GM10266 (cell line): ENCODE measurements at regions not wholly inside any gene's neighbourhood (a gene's known extent, or its start where the extent isn't known, plus 50 kb on each side); places are given as distances from the start of the nearest gene placed in this dataset.

Experiments used
- DNase-seq: peaks from one replicate; pipeline ENCODE4 v3.0.0; 2012; ENCODE audit errors: extremely low spot score
- TF ChIP-seq, protein P1 (sequence below): IDR thresholded peaks from 2 replicates; pipeline ENCODE4 v1.5.1; 2012; ENCODE audit warnings: mild to moderate bottlenecking, low read depth; ENCODE audit not compliant: control insufficient read depth, insufficient read depth; ENCODE audit errors: missing control alignments

DNA sequence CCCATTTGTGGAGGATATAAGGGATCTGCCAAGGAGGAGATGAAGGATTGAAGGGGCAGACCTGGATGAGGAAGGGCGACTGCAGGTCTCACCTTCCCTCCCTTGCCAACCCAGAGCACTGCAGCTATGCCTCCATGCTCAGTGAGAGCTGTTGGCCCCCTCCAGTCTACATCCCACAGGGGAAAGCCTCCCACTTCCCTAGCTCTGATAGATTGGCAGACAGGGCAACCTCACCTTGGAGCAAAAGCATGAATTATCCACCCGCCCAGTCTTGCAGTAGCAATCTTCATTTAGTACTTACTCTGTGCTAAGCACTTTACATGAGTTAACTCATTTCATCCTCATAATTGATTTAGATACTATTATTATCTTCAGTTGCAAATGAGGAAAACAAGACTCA is 70.4 kb upstream of the SMNDC1 start:
- TF ChIP-seq, protein P1, sequence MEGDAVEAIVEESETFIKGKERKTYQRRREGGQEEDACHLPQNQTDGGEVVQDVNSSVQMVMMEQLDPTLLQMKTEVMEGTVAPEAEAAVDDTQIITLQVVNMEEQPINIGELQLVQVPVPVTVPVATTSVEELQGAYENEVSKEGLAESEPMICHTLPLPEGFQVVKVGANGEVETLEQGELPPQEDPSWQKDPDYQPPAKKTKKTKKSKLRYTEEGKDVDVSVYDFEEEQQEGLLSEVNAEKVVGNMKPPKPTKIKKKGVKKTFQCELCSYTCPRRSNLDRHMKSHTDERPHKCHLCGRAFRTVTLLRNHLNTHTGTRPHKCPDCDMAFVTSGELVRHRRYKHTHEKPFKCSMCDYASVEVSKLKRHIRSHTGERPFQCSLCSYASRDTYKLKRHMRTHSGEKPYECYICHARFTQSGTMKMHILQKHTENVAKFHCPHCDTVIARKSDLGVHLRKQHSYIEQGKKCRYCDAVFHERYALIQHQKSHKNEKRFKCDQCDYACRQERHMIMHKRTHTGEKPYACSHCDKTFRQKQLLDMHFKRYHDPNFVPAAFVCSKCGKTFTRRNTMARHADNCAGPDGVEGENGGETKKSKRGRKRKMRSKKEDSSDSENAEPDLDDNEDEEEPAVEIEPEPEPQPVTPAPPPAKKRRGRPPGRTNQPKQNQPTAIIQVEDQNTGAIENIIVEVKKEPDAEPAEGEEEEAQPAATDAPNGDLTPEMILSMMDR, result no peak
- no peak for DNase-seq

DNA sequence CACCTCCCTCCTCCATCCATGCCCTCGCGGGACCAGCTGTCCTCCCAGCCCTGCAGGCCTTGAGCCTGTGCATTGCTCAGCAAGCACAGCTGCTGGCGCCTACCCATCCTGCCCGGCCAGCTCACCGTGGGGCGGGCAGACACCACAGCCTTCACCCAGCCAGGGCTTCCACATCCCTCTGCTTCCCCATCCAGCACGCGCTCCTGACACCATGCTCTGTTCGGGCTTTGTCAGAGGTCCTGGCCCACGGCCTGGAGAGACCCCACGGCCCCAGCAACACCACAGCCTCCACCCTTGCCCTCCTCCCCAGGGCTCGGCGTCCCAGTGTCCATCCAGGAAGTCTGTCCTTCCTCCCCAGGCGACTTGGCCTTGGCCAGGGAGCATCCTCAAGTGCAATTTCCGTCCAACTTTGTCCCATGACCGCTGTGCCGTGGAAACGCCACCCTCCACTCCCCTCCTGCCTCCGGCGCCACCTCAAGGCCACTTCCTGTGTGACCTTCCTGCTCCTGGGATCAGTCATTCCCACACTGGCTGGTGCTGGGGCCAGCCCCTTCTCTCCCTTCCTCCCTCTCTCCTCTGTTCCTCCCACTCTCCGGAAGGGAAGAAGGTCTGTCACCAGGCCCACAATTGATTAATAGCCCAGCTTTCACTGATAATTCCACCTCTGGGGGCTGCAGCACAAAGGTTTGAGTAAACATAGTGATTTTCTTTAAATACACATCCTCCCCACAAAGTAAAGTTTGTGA is 71.5 kb upstream of the SMNDC1 start:
- DNase-seq, result no peak
- TF ChIP-seq, protein P1, result no peak

DNA sequence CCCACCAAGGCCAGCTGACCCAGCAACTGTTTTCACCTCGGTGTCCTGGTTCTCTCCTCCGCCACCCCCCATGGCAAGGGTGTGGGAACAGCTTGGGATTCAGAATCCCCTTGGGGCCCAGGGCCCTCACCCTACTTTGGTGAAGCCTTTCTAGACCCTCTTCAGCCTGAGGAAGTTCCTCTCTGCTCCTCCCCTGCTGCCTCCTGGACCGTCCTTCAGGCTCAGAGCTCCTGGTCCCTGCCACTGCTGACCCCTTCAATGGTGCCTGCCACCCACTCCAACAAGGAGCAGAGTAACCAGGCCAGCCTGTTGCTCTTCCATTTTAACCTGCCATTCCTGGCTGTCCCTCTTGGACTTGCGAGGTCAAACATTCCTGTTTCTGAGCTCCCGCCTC is 72.0 kb upstream of the SMNDC1 start:
- no peak for DNase-seq
- TF ChIP-seq, protein P1, result no peak

DNA sequence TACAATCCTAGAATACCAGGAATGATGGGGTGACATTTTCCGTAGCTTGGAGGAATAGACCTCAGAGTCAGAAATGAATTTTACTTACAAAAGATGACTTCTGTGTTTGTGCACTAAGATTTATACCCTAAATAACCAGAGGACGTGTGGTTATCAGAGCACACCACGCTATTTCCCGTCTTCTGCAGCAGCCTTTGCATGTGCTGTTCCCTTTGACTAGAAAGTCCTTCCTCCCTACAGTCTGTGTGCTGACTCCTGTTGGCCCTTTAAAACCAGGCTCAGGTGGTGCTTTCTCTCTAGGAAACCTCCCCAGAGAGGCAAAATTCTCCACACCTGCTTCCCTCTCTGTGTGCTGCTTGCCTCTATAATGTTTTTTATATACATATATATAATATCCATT is 73.3 kb upstream of the SMNDC1 start:
- DNase-seq, result no peak
- TF ChIP-seq, protein P1, result no peak

DNA sequence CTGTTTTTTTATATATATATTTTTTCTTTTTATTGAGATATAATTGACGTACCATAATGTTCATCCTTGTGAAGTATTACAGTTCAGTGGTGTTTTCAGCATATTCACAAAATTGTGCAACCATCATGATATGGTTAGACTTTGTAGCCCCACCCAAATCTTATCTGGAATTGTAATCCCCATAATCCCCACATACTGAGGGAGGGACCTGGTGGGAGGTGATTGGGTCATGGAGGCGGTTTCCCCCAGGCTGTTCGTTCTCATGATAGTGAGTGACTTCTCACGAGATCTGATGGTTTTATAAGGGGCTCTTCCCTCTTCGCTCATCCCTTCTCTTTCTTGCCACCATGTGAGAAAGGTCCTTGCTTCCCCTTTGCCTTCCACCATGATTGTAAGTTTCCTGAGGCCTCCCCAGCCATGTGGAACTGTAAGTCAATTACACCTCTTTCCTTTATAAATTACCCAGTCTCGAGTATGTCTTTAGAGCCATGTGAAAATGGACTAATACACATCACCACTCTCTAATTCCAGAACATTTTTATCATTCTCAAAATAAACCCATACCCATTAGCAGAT is 73.9 kb upstream of the SMNDC1 start:
- TF ChIP-seq, protein P1, result no peak
- DNase-seq, result no peak

DNA sequence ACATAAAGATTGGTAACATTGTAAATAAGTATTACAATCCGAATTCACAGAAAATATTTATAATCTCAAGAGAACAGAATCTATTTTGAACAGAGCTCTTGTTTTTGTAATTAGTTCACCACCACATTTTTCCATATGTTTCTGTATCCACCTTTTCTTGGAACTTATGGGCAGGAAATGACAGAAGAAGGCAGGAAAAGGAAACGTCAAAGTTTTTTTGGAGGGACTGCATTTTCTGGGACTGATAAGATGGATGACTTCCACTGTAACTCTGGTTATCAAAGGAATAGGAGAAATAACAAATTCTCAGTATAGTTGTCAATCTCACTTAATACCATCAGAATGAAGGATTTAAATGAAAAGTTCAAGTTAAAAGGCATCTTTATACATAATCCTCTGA is 75.1 kb upstream of the SMNDC1 start:
- DNase-seq, result no peak
- TF ChIP-seq, protein P1, result no peak

DNA sequence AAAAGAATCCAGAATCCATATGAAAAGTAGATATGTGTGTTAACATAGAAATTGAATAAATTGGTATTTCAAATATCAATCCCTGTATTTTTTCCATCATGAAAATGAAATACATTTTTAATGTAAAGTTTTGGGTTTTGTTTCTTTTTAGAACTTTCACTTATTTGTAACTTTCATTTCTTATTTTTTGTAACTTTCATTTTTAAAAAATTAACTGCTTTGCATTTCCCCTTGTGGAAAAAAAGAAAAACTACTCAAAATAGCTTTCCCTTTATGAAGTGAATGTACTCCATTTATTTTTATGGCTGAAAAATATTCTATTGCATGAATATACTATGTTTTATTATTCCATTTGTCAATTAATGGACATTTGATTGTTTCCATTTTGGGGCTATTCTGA is 75.6 kb upstream of the SMNDC1 start:
- TF ChIP-seq, protein P1, result no peak
- DNase-seq, result no peak
